ENCODE measurements at regions not wholly inside any gene's neighbourhood (a gene's known extent, or its start where the extent isn't known, plus 50 kb on each side); places are given as distances from the start of the nearest gene placed in this dataset.

DNA sequence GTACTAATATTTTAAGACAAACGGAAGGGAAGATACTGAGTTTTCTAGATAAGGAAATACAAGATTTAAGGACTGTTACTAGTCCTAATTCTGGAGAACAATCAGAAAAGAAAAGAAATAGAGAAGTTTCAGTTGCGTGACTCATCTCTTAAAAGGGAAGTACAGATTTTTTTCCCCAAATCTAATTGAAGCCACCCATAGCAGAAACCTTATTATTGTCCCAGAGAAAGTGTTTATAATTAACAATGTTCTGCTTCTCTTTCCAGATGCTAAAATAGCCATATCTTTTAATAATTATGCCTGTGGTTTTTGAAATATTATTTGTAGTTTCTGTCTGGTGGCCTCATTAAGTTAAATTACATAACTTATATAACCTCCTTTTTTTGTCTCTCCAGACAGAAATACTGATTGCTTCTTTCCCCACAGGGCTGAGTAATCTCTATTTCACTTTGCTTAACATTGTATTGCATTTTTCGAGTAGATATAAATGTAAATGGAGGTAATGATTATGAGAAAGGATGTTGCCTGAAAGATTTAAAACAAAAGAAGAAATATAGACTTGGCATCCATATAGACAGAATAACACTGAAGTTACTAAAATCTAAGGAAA lies 240.7 kb upstream of the MBL2 start:
- H3K4me3 ChIP-seq (ENCODE audit: low read depth, low read length): no peak overlapping the region
- DNase-seq (ENCODE audit: low read depth): no peak
- TF ChIP-seq, protein P1, sequence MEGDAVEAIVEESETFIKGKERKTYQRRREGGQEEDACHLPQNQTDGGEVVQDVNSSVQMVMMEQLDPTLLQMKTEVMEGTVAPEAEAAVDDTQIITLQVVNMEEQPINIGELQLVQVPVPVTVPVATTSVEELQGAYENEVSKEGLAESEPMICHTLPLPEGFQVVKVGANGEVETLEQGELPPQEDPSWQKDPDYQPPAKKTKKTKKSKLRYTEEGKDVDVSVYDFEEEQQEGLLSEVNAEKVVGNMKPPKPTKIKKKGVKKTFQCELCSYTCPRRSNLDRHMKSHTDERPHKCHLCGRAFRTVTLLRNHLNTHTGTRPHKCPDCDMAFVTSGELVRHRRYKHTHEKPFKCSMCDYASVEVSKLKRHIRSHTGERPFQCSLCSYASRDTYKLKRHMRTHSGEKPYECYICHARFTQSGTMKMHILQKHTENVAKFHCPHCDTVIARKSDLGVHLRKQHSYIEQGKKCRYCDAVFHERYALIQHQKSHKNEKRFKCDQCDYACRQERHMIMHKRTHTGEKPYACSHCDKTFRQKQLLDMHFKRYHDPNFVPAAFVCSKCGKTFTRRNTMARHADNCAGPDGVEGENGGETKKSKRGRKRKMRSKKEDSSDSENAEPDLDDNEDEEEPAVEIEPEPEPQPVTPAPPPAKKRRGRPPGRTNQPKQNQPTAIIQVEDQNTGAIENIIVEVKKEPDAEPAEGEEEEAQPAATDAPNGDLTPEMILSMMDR (IDR thresholded peaks at IDR 0.05; ENCODE audit: low read depth, low read length, missing control alignments): no peak

DNA sequence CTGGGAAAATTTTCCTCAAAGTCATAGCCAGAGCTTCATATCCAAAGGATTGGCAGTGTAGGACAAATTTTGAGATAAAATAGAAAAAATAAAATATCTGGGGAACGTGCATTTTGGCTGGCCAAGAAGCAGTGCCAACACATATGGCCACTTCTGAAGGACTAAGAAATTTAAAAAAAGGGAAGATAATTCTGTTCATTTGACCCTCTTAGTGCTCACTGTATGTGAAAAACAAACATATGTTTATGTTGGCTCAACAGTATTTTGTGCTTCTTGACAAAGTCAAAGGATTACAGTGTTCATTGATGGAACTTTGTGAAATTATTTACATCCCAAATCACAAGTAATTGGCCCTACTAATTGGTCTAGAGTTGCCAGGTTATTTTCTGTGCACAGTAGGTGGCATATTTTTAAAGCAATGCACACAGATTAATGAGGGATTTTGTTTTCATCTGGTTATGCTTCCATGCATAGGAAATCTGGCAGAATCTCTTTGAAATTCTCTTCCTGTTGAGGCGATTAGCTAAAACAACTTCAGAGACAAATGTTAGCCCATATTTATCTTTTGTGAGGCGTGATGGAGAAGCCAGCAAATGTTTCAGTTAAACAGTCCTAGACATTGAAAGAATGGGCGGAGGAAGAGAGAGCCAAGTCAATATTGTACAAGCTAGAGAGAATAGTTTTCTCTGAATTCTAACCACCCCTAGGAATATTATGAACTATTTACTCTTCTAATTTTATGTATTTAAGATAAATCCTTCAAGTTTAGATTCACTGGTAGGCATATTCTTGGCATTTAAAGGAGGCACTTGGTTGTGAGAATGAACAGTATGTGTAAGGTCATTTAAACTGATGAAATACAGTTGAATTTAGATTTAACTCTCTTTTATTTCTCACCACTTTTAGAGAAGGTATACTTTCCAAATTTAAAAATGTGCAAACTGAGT lies 237.7 kb upstream of the MBL2 start:
- H3K4me3 ChIP-seq (ENCODE audit: low read depth, low read length): no peak overlapping the region
- TF ChIP-seq, protein P1 (IDR thresholded peaks at IDR 0.05; ENCODE audit: low read depth, low read length, missing control alignments): no peak
- no peak for DNase-seq (ENCODE audit: low read depth)

DNA sequence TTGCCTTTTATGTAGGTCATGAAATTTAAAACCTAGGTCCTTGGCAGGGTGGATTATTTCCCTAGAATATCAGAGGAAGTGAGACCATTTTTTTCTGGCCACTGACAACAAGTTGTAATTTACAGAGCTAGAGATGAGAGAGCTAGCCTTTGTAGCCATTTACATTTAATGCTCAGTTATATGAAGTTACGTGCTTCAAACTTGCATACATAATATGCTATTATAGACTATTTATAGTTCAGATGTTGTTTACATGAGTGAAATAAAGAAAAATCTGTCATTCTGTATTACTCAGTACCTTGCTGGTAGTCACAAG lies 234.9 kb upstream of the MBL2 start:
- no peak overlapping the region for H3K4me3 ChIP-seq (ENCODE audit: low read depth, low read length)
- no peak for DNase-seq (ENCODE audit: low read depth)
- TF ChIP-seq, protein P1 (IDR thresholded peaks at IDR 0.05; ENCODE audit: low read depth, low read length, missing control alignments): no peak

DNA sequence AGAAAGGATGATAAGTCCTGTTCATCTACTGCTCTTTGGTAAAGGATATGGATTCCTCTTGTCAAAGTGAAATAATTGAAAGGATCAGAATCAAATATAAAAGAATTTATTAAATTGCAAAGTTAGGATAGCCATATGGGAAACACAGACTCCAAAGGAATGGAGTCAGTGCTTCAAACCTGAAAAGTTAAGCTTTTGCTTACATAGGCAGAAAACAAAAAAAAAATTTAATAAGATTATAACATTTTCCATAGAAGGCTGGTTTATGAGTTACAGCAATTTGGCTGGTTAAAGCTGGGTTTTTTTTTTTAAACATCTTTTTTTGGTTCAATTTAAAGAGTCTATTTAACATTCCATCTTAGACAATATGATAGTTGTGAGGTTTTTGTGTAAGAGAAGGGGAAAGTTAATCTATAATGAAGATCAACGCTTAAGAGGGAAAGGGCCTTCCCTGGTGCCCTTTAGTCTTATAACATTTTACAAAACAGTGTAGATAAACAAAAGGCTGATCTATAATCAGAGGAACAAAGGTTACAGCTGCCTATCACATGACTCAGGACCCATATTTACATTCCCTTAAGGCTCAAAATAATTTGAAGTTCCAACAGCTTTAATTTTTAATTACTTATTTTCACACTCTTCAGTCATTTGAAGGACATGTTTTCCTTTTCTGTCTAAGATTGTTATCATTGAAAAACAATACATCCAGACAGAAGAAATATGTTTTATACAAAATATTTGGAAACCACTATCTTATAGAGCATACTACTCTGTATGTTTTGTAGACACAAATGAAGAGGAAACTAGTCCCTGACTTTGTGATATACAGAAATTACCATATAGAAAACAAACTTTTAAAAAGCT lies 234.3 kb upstream of the MBL2 start:
- H3K4me3 ChIP-seq (ENCODE audit: low read depth, low read length): no peak overlapping the region
- no peak for DNase-seq (ENCODE audit: low read depth)
- TF ChIP-seq, protein P1 (IDR thresholded peaks at IDR 0.05; ENCODE audit: low read depth, low read length, missing control alignments): no peak

DNA sequence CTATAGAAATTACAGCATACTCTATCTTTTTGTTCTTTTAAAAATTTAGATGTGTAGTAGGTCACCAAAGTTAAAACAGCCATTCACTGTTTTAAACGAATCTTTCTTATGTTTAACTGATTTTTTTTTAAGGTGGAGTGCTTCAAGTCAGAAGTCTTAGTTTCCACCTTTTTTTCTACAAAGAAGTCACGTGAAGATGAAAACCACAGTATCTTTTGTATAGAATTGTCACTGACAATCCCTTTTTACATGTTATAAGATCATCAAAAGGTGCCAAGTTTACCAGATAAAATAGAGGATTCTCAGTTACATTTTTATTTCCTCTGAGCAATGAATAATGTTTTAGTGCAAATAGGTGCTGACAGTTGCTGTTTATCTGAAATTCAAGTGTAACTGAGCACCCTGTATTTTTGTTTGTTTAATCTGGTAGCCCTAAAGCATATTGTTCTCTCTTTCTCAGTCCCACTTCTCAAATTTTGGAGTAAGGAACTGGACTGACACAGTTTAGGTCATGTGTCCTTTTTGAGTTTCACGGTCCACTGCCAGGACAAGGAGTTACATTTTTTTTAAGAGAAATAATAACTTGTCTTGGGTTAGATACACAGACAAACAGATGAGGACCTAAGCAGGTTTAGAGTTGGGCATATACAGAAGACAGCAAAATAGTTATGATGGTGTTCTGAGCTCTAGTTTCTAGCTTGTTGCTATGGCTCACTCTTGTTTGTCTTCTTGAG lies 233.2 kb upstream of the MBL2 start:
- no peak for DNase-seq (ENCODE audit: low read depth)
- TF ChIP-seq, protein P1 (IDR thresholded peaks at IDR 0.05; ENCODE audit: low read depth, low read length, missing control alignments): no peak
- no peak overlapping the region for H3K4me3 ChIP-seq (ENCODE audit: low read depth, low read length)

DNA sequence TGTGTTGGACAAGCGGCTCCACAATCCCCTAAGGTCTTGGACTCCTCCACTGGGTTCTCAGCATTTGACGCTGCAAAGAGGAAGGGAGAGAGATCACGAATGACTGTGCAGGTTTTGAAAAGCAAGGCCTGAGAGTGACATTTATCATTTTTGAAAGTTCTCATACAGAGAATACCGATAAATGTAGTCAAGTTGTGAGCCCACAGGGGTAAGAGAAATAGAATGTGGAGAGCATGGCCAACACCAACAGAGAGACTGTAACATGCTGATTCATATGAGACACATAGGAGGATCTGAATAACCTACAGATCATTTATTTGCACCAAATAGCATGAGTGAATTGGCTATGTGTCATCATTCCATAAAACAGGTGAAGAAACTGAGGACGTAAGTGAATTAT lies 230.5 kb upstream of the MBL2 start:
- peak; percentile 8 for DNase-seq (ENCODE audit: low read depth)
- H3K4me3 ChIP-seq (ENCODE audit: low read depth, low read length): no peak overlapping the region
- TF ChIP-seq, protein P1 (IDR thresholded peaks at IDR 0.05; ENCODE audit: low read depth, low read length, missing control alignments): no peak

Measured in GM12864 (cell line).